HG02970 (cell line): ENCODE measurements at regions not wholly inside any gene's neighbourhood (a gene's known extent, or its start where the extent isn't known, plus 50 kb on each side); places are given as distances from the start of the nearest gene placed in this dataset.
"Not testable (repeated sequence)": the region's sequence is repeated elsewhere in the genome, so short reads cannot be mapped to it uniquely, and the experiment has no call there.

ENCODE experiments used
- ATAC-seq: cut with Tn5 transposase; IDR thresholded peaks from one replicate; pipeline ENCODE4 v1.9.1; 2021; ENCODE audit warnings: mild to moderate bottlenecking, moderate library complexity, moderate number of reproducible peaks; ENCODE audit not compliant: unreplicated experiment, low FRiP score

GRCh38 chr21:13935396-13936032 lies 275.2 kb downstream of the LIPI start:
- not testable (repeated sequence) for ATAC-seq

DNA sequence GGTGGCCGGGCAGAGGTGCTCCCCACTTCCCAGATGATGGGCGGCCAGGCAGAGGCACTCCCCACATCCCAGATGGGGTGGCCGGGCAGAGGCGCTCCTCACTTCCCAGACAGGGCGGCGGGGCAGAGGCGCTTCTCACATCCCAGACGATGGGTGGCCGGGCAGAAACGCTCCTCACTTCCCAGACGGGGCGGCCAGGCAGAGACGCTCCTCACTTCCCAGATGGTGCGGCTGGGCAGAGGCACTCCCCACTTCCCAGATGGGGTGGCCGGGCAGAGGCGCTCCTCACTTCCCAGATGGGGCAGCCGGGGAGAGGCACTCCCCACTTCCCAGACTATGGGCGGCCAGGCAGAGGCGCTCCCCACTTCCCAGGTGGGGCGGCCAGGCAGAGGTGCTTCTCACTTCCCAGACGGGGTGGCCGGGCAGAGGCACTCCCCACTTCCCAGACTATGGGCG lies 275.8 kb downstream of the LIPI start:
- ATAC-seq: not testable (repeated sequence)

GRCh38 chr21:13923175-13923574 lies 287.6 kb downstream of the LIPI start:
- ATAC-seq: not testable (repeated sequence)

- ATAC-seq: not testable (repeated sequence)
These were observed 289.3 kb downstream of the LIPI start for GRCh38 chr21:13921455-13921854.

DNA sequence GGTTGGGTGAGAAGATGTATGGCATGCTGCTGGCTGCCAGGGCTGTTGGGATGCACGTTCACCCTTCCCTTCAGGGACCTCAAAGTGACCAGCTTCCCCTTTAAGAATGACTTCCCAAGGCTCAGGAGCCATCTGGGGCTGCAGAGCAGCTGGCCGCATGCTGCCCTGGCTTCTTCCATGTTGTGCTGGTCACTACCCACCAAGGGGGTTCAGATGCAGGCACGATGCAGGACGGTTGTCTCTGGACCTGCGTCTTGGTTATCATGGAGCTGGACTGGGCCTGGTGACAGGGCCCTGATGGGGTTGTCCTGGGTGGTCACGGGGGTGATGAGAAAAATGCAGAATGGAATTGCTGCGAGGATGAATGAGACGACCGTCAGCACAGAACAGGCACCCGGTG lies 297.8 kb downstream of the POTED start:
- not testable (repeated sequence) for ATAC-seq

GRCh38 chr21:13896596-13897247 lies 287.1 kb downstream of the POTED start:
- ATAC-seq: not testable (repeated sequence)

DNA sequence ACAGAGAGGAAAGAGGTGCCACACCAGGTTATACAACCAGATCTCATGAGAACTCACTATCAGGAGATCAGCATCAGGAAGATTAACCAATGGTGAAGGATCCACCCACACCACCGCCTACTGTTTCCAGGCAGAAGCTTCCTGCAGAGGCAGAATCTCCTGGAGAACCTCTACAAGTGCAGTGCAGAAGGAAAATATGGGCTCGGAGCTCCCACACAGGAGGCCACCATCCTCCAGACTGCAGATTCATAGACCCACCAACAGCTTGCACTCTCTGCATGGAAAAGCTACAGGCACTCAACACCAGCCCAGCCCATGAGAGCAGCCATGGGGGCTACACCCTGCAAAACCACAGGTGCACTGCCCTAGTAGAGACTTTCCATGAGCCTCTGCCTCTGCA lies 284.0 kb downstream of the POTED start:
- not testable (repeated sequence) for ATAC-seq

DNA sequence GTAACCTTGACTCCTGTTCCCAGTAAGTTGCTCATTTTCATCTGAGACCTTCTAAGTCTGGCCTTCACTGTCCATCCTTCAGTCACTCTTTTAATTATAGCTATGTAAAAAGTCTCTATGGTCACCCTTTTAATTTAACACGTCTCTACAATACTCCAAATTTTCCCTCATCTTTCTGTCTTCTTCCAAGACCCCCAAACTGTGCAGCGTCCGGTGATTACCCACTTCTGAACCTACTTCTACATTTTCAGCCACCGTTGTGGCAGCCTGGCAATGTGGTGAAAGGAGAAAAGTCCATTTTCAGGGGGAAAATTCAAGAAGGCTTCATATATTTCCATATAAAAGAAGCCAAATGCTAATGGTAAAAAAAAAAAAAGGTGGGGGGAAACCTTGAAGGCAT lies 283.4 kb downstream of the POTED start:
- ATAC-seq: not testable (repeated sequence)

DNA sequence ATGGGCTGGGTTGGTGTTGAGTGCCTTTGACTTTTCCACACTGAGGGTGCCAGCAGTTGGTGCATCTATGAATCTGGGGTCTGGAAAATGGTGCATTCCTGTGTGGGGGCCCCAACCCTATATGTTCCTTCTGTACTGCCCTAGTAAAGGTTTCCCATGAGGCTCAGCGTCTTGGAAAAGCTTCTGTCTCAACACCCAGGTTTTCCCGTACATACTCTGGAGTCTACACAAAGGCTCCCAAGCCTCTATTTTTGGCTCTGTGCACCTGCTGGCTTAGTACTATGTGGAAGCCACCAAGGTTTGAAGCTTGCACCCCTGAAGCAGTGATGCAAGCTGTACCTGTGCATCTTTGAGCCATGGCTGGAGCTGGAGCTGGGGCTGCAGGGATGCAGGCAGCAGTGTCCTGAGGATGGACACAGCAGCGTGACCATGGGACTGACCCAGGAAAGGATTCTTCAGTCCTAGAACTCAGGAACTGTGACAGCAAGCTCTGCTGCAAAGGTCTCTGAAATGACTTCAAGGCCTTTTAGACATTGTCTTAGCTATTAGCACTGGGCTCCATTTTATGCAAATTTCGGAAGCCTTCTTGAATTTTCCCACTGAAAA lies 282.7 kb downstream of the POTED start:
- not testable (repeated sequence) for ATAC-seq

DNA sequence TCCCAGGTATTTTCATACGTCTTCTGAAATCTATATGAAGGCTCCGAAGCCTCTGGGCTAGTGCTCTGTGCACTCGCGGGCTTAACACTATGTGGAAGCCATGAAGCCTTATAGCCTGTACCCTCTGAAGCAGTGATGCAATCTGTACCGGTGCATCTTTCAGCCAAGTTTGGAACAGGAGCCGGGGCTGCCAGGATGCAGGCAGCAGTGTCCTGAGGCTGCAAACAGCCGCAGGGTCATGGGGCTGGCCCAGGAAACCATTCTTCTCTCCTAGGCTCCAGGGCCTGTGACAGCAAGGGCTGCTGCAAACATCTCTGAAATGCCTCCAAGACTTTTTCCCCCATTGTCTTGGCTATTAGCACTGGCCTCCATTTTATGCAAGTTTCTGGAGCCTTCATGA lies 279.6 kb downstream of the POTED start:
- ATAC-seq: not testable (repeated sequence)

GRCh38 chr21:13883641-13884395 lies 274.2 kb downstream of the POTED start:
- not testable (repeated sequence) for ATAC-seq

DNA sequence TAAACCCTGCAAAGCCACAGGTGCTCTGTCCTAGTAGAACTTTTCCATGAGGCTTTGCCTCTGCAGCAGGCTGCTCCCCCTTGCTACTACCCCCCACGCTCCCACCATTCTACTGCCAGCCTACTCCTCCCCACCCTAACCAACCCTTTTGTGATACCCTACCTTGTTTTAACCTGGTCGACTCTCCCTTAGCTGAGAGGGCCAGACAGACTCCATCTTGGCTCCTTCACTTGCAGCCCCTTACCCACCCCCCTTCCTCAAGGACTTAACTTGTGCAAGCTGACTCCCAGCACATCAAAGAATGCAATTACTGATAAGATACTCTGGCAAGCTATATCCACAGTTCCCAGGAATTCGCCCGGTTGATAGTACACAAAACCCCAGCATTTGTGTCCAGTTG lies 267.9 kb downstream of the POTED start:
- not testable (repeated sequence) for ATAC-seq

DNA sequence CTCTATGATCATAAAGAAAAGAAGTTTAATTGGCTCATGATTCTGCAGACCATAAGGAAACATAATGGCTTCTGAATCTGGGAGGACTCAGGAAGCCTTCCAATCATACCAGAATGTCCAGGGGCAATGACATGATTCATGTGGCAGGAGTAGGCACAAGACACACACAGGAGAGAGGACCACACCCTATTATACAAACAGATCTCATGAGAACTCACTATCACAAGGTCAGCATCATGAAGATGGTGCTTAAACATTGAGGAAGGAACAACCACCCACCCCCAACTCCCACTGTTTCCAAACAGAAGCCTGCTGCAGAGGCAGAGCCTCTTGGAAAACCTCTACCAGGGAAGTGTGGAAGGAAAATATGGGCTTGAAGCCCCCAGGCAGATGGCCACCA lies 267.4 kb downstream of the POTED start:
- ATAC-seq: not testable (repeated sequence)

GRCh38 chr21:13874001-13874400 lies 264.4 kb downstream of the POTED start:
- ATAC-seq: not testable (repeated sequence)

GRCh38 chr21:13854638-13855037 lies 245.1 kb downstream of the POTED start:
- ATAC-seq: no peak

DNA sequence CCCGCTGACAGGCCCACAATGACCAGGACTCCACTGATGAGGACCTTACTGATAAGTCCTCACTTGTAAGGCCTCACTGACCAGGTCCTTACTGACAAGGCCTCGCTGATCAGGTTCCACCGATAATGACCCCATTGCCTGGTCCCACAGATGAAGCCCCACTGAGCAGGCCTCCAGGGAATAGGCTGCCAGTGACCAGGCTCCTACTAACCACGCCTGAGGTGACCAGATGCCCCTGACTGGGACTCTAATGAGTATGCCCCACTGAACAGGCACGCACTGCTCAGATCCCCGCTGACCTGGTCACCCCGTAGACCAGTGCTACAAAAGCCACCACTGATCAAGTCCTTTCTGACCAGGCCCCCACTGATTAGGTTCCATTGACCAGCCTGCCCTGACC lies 241.2 kb downstream of the POTED start:
- not testable (repeated sequence) for ATAC-seq

GRCh38 chr21:13849489-13849888 lies 239.9 kb downstream of the POTED start:
- not testable (repeated sequence) for ATAC-seq

GRCh38 chr21:13846718-13847117 lies 237.1 kb downstream of the POTED start:
- not testable (repeated sequence) for ATAC-seq

DNA sequence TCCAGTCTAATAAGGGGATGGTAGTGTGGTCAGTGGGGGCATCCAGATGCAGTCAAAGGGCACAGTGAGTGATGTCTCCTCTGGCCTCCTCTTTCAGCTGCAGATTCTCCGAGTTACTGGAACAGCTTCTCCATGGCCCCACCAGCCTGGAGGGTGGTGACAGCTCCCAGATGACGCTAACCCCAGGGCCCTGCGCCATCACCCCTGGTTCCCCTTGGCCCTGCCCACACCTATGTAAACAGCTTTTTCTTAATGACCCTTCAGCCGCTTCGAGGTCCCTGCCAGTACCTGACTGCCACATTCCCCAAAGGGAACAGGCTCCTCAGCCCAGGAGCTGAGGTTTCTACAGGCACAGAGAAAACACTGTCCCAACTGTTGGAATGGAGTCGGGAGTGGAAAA lies 235.0 kb downstream of the POTED start:
- ATAC-seq: not testable (repeated sequence)

DNA sequence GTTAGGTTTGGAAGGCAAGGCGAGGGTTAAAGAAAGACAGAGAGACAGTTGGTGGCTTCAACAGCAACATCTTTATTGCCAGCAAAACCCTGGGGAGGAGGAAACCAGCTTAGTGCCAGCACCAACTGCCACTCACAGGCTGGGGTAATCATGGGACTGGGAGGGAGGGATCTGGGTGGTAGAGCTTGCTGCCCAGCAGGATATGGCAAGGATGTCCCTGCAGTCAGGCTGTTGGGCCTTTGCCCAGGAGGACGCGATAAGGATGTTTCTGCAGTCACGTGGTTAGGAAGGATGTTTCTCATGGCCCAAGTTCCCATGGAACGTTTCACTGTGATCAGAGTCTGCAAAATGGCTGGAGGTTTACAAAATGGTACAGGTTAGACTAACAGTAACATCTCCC lies 233.5 kb downstream of the POTED start:
- not testable (repeated sequence) for ATAC-seq

- ATAC-seq: not testable (repeated sequence)
These were observed 218.1 kb downstream of the POTED start for GRCh38 chr21:13827666-13828065.
